IMR-90 (cell line): ENCODE measurements at regions not wholly inside any gene's neighbourhood (a gene's known extent, or its start where the extent isn't known, plus 50 kb on each side); places are given as distances from the start of the nearest gene placed in this dataset.

ENCODE experiments used
- ATAC-seq: fragments of 200-7000 bp; cut with Tn5 transposase; 2 replicates; pipeline ENCODE4 v1.9.1; 2020; ENCODE audit warnings: low read depth, mild to moderate bottlenecking, moderate library complexity
- BruUV-seq: library from RNA; stranded (reverse); fragments of 400-500 nt; replicated peaks from 2 replicates; lab custom pipeline; 2021; lab: Mats Ljungman, UMichigan
- CTCF ChIA-PET: fragments of 300-600 bp; formaldehyde crosslinking; extraction: SDS; loops from one replicate; lab custom pipeline; 2021; ENCODE audit warnings: antibody characterized with exemption; lab: Yijun Ruan, JAX
- POLR2A ChIA-PET: fragments of 300-600 bp; sonication (Branson Sonifier 250); formaldehyde crosslinking; loops from one replicate; lab custom pipeline; 2022; ENCODE audit warnings: antibody characterized with exemption; ENCODE audit not compliant: unreplicated experiment; lab: Charles Lee
- DNase-seq: peaks from one replicate; pipeline ENCODE4 v3.0.0; 2013
- H2AFZ ChIP-seq: replicated peaks from 2 replicates; pipeline ENCODE3; 2013; ENCODE audit warnings: low read length, mild to moderate bottlenecking; ENCODE audit not compliant: poor library complexity
- H2AK5ac ChIP-seq: 2 replicates; pipeline ENCODE4 v1.6.1; 2013; ENCODE audit warnings: low read depth, low read length, inconsistent platforms
- H2AK9ac ChIP-seq: replicated peaks from 2 replicates; pipeline ENCODE3; 2013; ENCODE audit warnings: mild to moderate bottlenecking, low read depth, low read length, moderate library complexity; ENCODE audit not compliant: poor library complexity
- H2BK120ac ChIP-seq: 2 replicates; pipeline ENCODE4 v1.6.1; 2013; ENCODE audit warnings: low read depth, low read length, inconsistent platforms
- H2BK15ac ChIP-seq: 3 replicates; pipeline ENCODE4 v1.6.1; 2013; ENCODE audit warnings: low read depth, low read length, inconsistent platforms
- H2BK20ac ChIP-seq: 2 replicates; pipeline ENCODE4 v1.6.1; 2013; ENCODE audit warnings: low read depth, mild to moderate bottlenecking, inconsistent platforms, low read length, moderate library complexity
- H2BK5ac ChIP-seq: 2 replicates; pipeline ENCODE4 v1.6.1; 2013; ENCODE audit warnings: mild to moderate bottlenecking, low read depth, low read length, inconsistent platforms; ENCODE audit not compliant: poor library complexity, severe bottlenecking
- H3K14ac ChIP-seq: replicated peaks from 2 replicates; pipeline ENCODE4 v1.6.1; 2013; ENCODE audit warnings: low read depth, low read length, inconsistent platforms
- H3K18ac ChIP-seq: 2 replicates; pipeline ENCODE4 v1.6.1; 2013; ENCODE audit warnings: low read depth, low read length, control low read depth
- H3K23ac ChIP-seq: 2 replicates; pipeline ENCODE4 v1.6.1; 2013; ENCODE audit warnings: low read depth, low read length, inconsistent platforms
- H3K27ac ChIP-seq: 2 replicates; pipeline ENCODE4 v1.5.1; 2013; ENCODE audit warnings: mild to moderate bottlenecking, control low read depth, low read length; ENCODE audit not compliant: insufficient read depth
- H3K27me3 ChIP-seq: 2 replicates; pipeline ENCODE4 v1.6.1; 2013; ENCODE audit warnings: low read length; ENCODE audit not compliant: control insufficient read depth, insufficient read depth
- H3K36me3 ChIP-seq: 2 replicates; pipeline ENCODE4 v1.6.1; 2013; ENCODE audit warnings: low read length, mixed read lengths; ENCODE audit not compliant: control insufficient read depth, insufficient read depth
- H3K4ac ChIP-seq: 2 replicates; pipeline ENCODE4 v1.6.1; 2013; ENCODE audit warnings: low read depth, low read length, inconsistent platforms
- H3K4me1 ChIP-seq: 2 replicates; pipeline ENCODE4 v1.6.1; 2013; ENCODE audit warnings: low read length, mixed read lengths; ENCODE audit not compliant: control insufficient read depth, insufficient read depth
- H3K4me2 ChIP-seq: 2 replicates; pipeline ENCODE4 v1.6.1; 2013; ENCODE audit warnings: low read depth, mild to moderate bottlenecking, control low read depth, low read length, moderate library complexity
- H3K4me3 ChIP-seq: 2 replicates; pipeline ENCODE4 v1.5.1; 2013; ENCODE audit warnings: low read depth, mild to moderate bottlenecking, control low read depth, low read length, moderate library complexity; ENCODE audit not compliant: insufficient read depth
- H3K56ac ChIP-seq: 2 replicates; pipeline ENCODE4 v1.6.1; 2013; ENCODE audit warnings: low read length, inconsistent platforms; ENCODE audit not compliant: insufficient read depth; ENCODE audit errors: extremely low read depth
- H3K79me1 ChIP-seq, 2 experiments: 2 replicates each; pipeline ENCODE4 v1.6.1; 2013; ENCODE audit warnings: low read length in 2 of 2, inconsistent platforms in 1 of 2, low read depth in 1 of 2
- H3K9ac ChIP-seq: 2 replicates; pipeline ENCODE4 v1.6.1; 2013; ENCODE audit warnings: low read depth, low read length, control low read depth
- H3K9me1 ChIP-seq: 2 replicates; pipeline ENCODE4 v1.6.1; 2013; ENCODE audit warnings: low read length, inconsistent platforms; ENCODE audit not compliant: insufficient read depth
- H3K9me3 ChIP-seq: 2 replicates; pipeline ENCODE4 v1.6.1; 2013; ENCODE audit warnings: low read length; ENCODE audit not compliant: control insufficient read depth, insufficient read depth
- H4K20me1 ChIP-seq: 2 replicates; pipeline ENCODE4 v1.6.1; 2013; ENCODE audit warnings: low read length, inconsistent platforms; ENCODE audit not compliant: insufficient read depth
- H4K5ac ChIP-seq: 2 replicates; pipeline ENCODE4 v1.6.1; 2013; ENCODE audit warnings: mild to moderate bottlenecking, low read depth, low read length, control low read depth
- H4K8ac ChIP-seq, 2 experiments: 2 replicates each; pipeline ENCODE4 v1.6.1; 2013; ENCODE audit warnings: low read depth in 2 of 2, low read length in 2 of 2, control low read depth in 1 of 2, inconsistent platforms in 1 of 2
- H4K91ac ChIP-seq: 2 replicates; pipeline ENCODE4 v1.6.1; 2013; ENCODE audit warnings: low read depth, low read length, inconsistent platforms; ENCODE audit not compliant: insufficient read depth
- BHLHE40 ChIP-seq: fragments of 150-350 bp; IDR thresholded peaks from 2 replicates; pipeline ENCODE4 v1.6.1; 2016; ENCODE audit warnings: mild to moderate bottlenecking, low read depth, low read length
- CEBPB ChIP-seq: IDR thresholded peaks from 2 replicates; pipeline ENCODE4 v1.6.1; 2012; ENCODE audit warnings: low read depth, low read length, improper control_type of control experiment
- CHD1 ChIP-seq: IDR thresholded peaks from 2 replicates; pipeline ENCODE4 v1.6.1; 2012; ENCODE audit warnings: low read depth, low read length, improper control_type of control experiment
- CTCF ChIP-seq: conservative IDR thresholded peaks from 2 replicates; pipeline ENCODE4 v1.5.1; 2012; ENCODE audit warnings: mild to moderate bottlenecking, low read depth, low read length, improper control_type of control experiment
- ELK1 ChIP-seq: fragments of 150-350 bp; IDR thresholded peaks from 2 replicates; pipeline ENCODE4 v1.6.1; 2016; ENCODE audit warnings: low read depth, mild to moderate bottlenecking, low read length, moderate library complexity, borderline replicate concordance
- FOS ChIP-seq: fragments of 150-350 bp; IDR thresholded peaks from 2 replicates; pipeline ENCODE4 v1.6.1; 2016; ENCODE audit warnings: low read depth, low read length
- MAFK ChIP-seq: IDR thresholded peaks from 2 replicates; pipeline ENCODE4 v1.6.1; 2012; ENCODE audit warnings: low read depth, low read length, improper control_type of control experiment
- MAZ ChIP-seq: IDR thresholded peaks from 2 replicates; pipeline ENCODE4 v1.6.1; 2012; ENCODE audit warnings: low read depth, mild to moderate bottlenecking, low read length, improper control_type of control experiment, moderate library complexity, borderline replicate concordance
- MXI1 ChIP-seq: IDR thresholded peaks from 2 replicates; pipeline ENCODE4 v1.6.1; 2012; ENCODE audit warnings: low read depth, mild to moderate bottlenecking, low read length, moderate library complexity, borderline replicate concordance
- NFE2L2 ChIP-seq: fragments of 150-350 bp; IDR thresholded peaks from 2 replicates; pipeline ENCODE4 v1.6.1; 2016; ENCODE audit warnings: low read depth, mild to moderate bottlenecking, low read length
- POLR2A ChIP-seq: IDR thresholded peaks from 2 replicates; pipeline ENCODE4 v1.6.1; 2012; ENCODE audit warnings: mild to moderate bottlenecking, low read depth, low read length
- RAD21 ChIP-seq: IDR thresholded peaks from 2 replicates; pipeline ENCODE4 v1.6.1; 2012; ENCODE audit warnings: low read length, improper control_type of control experiment
- RCOR1 ChIP-seq: IDR thresholded peaks from 2 replicates; pipeline ENCODE4 v1.6.1; 2012; ENCODE audit warnings: mild to moderate bottlenecking, low read length, improper control_type of control experiment; ENCODE audit not compliant: insufficient replicate concordance
- RFX5 ChIP-seq: IDR thresholded peaks from 2 replicates; pipeline ENCODE4 v1.8.0; 2012; ENCODE audit warnings: low read depth, mild to moderate bottlenecking, low read length, moderate library complexity
- SMC3 ChIP-seq: fragments of 150-350 bp; IDR thresholded peaks from 2 replicates; pipeline ENCODE4 v1.6.1; 2016; ENCODE audit warnings: low read depth, mild to moderate bottlenecking, antibody characterized with exemption, low read length, moderate library complexity
- USF2 ChIP-seq: fragments of 150-350 bp; IDR thresholded peaks from 2 replicates; pipeline ENCODE4 v1.6.1; 2017; ENCODE audit warnings: mild to moderate bottlenecking, antibody characterized with exemption, low read length, low read depth
- WGBS, 2 experiments: methylation state at CpG; one replicate each; pipeline versions ENCODE4 v1.1.5 to v1.1.7; 2013; ENCODE audit warnings: missing lambda C conversion rate in 2 of 2; ENCODE audit not compliant: insufficient read length in 1 of 2; ENCODE audit errors: extremely low coverage in 2 of 2; 5-methylcytosine and 5-hydroxymethylcytosine counted together
- dilution Hi-C: fragments of 300-500 bp; cut with HindIII; formaldehyde crosslinking; loops from one replicate; pipeline ENCODE4 v1.14.3; 2018; ENCODE audit warnings: low sequenced_read_pairs; ENCODE audit not compliant: unreplicated experiment
- in situ Hi-C: fragments of 300-500 bp; cut with MboI; formaldehyde crosslinking; loops from 3 replicates; pipeline ENCODE4 v1.14.3; 2019; ENCODE audit warnings: low sequenced_read_pairs, inconsistent platforms, mixed read lengths
- intact Hi-C: fragments of 100-400 bp; cut with micrococcal nuclease; formaldehyde crosslinking; loops from 2 replicates; pipeline ENCODE4 v1.10.0; 2022

GRCh38 chr11:26030399-26030798 is 301.5 kb upstream of the ANO3 start:
- H3K14ac ChIP-seq: no peak overlapping the region
- H2AK5ac ChIP-seq: no peak overlapping the region
- peaks cover 3% of the 10 kb centered on the region for H3K9me1 ChIP-seq
- H4K91ac ChIP-seq: no peak overlapping the region
- DNase-seq (no peak), ATAC-seq (no peak)
- intact Hi-C loops: no loop called here
- H3K4ac ChIP-seq: no peak overlapping the region
- H3K27ac ChIP-seq: no peak overlapping the region
- ChIA-PET POLR2A (no interaction called here), CTCF (no interaction called here)
- H4K8ac ChIP-seq: no peak overlapping the region
- no TSS peak for BruUV-seq
- no CpG with 5 or more reads among the region's 3 CpGs for WGBS, 2 experiments
- in situ Hi-C loops: no loop called here
- no peak overlapping the region for H4K5ac ChIP-seq
- H3K56ac ChIP-seq: no peak overlapping the region
- no peak overlapping the region for H3K4me3 ChIP-seq
- no peak overlapping the region for H2AK9ac ChIP-seq
- H3K79me1 ChIP-seq: no peaks in the 10 kb centered on the region
- H3K9ac ChIP-seq: no peak overlapping the region
- no peak overlapping the region for H2BK20ac ChIP-seq
- no peak overlapping the region for H2AFZ ChIP-seq
- H2BK5ac ChIP-seq: no peak overlapping the region
- H3K27me3 ChIP-seq: no peaks in the 10 kb centered on the region
- H3K36me3 ChIP-seq: no peaks in the 10 kb centered on the region
- H3K4me2 ChIP-seq: no peak overlapping the region
- no peaks in the 10 kb centered on the region for H4K20me1 ChIP-seq
- H3K4me1 ChIP-seq: peaks cover 3% of the 10 kb centered on the region
- no peak overlapping the region for H3K23ac ChIP-seq
- TF ChIP-seq NFE2L2 (no peak), MAZ (no peak), CEBPB (no peak), ELK1 (no peak), RCOR1 (no peak), POLR2A (no peak), SMC3 (no peak), CHD1 (no peak), RAD21 (no peak), CTCF (no peak), USF2 (no peak), FOS (no peak), RFX5 (no peak), BHLHE40 (no peak), MXI1 (no peak), MAFK (no peak)
- H2BK15ac ChIP-seq: no peak overlapping the region; the same call in 2 of the 3 replicates
- no peak overlapping the region for H2BK120ac ChIP-seq
- H3K9me3 ChIP-seq: no peaks in the 10 kb centered on the region
- no peak overlapping the region for H3K18ac ChIP-seq
- dilution Hi-C loops: no loop called here
